ENCODE measurements at regions not wholly inside any gene's neighbourhood (a gene's known extent, or its start where the extent isn't known, plus 50 kb on each side); places are given as distances from the start of the nearest gene placed in this dataset.
A peak's percentile ranks its signal among the peaks of the same experiment; 100 is the strongest.

- Histone ChIP-seq H3K27ac (ENCODE audit: low read depth in 2 of 2, low read length in 1 of 2) (no peak overlapping the region), H3K4me1 (ENCODE audit: control insufficient read depth in 1 of 2, insufficient read depth in 2 of 2, low read depth in 1 of 2, low read length in 1 of 2) (no peaks in the 10 kb centered on the region; a peak in 1 of 4 replicates), H3K4me2 (no peak overlapping the region), H3K27me3 (ENCODE audit: insufficient read depth) (no peaks in the 10 kb centered on the region; the same call in 1 of the 2 replicates), H3F3A (replicated peaks; ENCODE audit: insufficient read depth) (no peaks in the 10 kb centered on the region), H3K9me3 (no peaks in the 10 kb centered on the region), H3K79me2 (ENCODE audit: insufficient read depth) (no peaks in the 10 kb centered on the region), H3K9ac (no peak overlapping the region), H3K9me2 (no peaks in the 10 kb centered on the region), H3K4me3 (ENCODE audit: low read depth in 2 of 2, low read length in 1 of 2) (no peak overlapping the region), H2AFZ (ENCODE audit: low read depth) (no peak overlapping the region), H3K36me3 (replicated peaks in 1 of 2; ENCODE audit: control insufficient read depth in 1 of 2, insufficient read depth in 2 of 2, low read length in 1 of 2) (no peaks in the 10 kb centered on the region), H4K20me1 (ENCODE audit: insufficient read depth) (no peaks in the 10 kb centered on the region)
- DNase-seq, result no peak
- CTCF ChIA-PET, result no interaction called here
- POLR2A ChIA-PET, result no interaction called here
- 50% methylated on average over 1 of the region's 1 CpG for WGBS (ENCODE audit: low lambda C conversion rate)
- TF ChIP-seq GATA2 (CRISPR knock-in tag; IDR thresholded peaks at IDR 0.05), result no peak
- TF ChIP-seq TCF12 (IDR thresholded peaks at IDR 0.05), result no peak
- no peak for TF ChIP-seq USF1 (IDR thresholded peaks at IDR 0.05; ENCODE audit: borderline replicate concordance, low read depth)
- TF ChIP-seq YY1 (IDR thresholded peaks at IDR 0.05; ENCODE audit: low read depth), result no peak
- no peak for TF ChIP-seq SIN3A (IDR thresholded peaks at IDR 0.05; ENCODE audit: borderline replicate concordance, low read depth, low read length)
- no peak for TF ChIP-seq RFX5 (IDR thresholded peaks at IDR 0.05; ENCODE audit: low read length)
- no peak for TF ChIP-seq MEF2A (IDR thresholded peaks at IDR 0.05; ENCODE audit: borderline replicate concordance, low read depth)
- no peak for TF ChIP-seq SMC3 (IDR thresholded peaks at IDR 0.05; ENCODE audit: low read depth, low read length)
These were observed 53.8 kb upstream of the P3H2 start for GRCh38 chr3:190174471-190174870.

- Histone ChIP-seq H3K9ac (no peak overlapping the region), H2AFZ (ENCODE audit: low read depth) (no peak overlapping the region), H3K4me1 (ENCODE audit: control insufficient read depth in 1 of 2, insufficient read depth in 2 of 2, low read depth in 1 of 2, low read length in 1 of 2) (no peaks in the 10 kb centered on the region; a peak in 1 of 4 replicates), H3K4me2 (no peak overlapping the region), H4K20me1 (ENCODE audit: insufficient read depth) (no peaks in the 10 kb centered on the region), H3K27me3 (ENCODE audit: insufficient read depth) (no peaks in the 10 kb centered on the region; the same call in 1 of the 2 replicates), H3K27ac (ENCODE audit: low read depth in 2 of 2, low read length in 1 of 2) (peak overlapping the region in 1 of 2 experiments; percentile 62; a peak in 2 of 4 replicates), H3K9me3 (no peaks in the 10 kb centered on the region), H3K36me3 (replicated peaks in 1 of 2; ENCODE audit: control insufficient read depth in 1 of 2, insufficient read depth in 2 of 2, low read length in 1 of 2) (no peaks in the 10 kb centered on the region), H3K79me2 (ENCODE audit: insufficient read depth) (no peaks in the 10 kb centered on the region), H3K4me3 (ENCODE audit: low read depth in 2 of 2, low read length in 1 of 2) (no peak overlapping the region), H3F3A (replicated peaks; ENCODE audit: insufficient read depth) (no peaks in the 10 kb centered on the region), H3K9me2 (no peaks in the 10 kb centered on the region)
- no peak for TF ChIP-seq ZBTB33 (IDR thresholded peaks at IDR 0.05; ENCODE audit: borderline replicate concordance, low read depth)
- no peak for TF ChIP-seq TAF1 (IDR thresholded peaks at IDR 0.05; ENCODE audit: borderline replicate concordance, low read depth, low read length)
- TF ChIP-seq MEF2A (IDR thresholded peaks at IDR 0.05; ENCODE audit: borderline replicate concordance, low read depth), result no peak
- no peak for TF ChIP-seq TEAD4 (IDR thresholded peaks at IDR 0.05; ENCODE audit: borderline replicate concordance, insufficient read depth)
- TF ChIP-seq PBX3 (IDR thresholded peaks at IDR 0.05), result no peak
- TF ChIP-seq YY1 (IDR thresholded peaks at IDR 0.05; ENCODE audit: low read depth), result no peak
- no peak for TF ChIP-seq USF1 (IDR thresholded peaks at IDR 0.05; ENCODE audit: borderline replicate concordance, low read depth)
- TF ChIP-seq RCOR1 (IDR thresholded peaks at IDR 0.05; ENCODE audit: low read length), result no peak
- DNase-seq, result peak; percentile 14
- ChIA-PET CTCF (no interaction called here), POLR2A (no interaction called here)
- whole genome bisulfite sequencing (ENCODE audit: low lambda C conversion rate), result 30% methylated on average over 1 of the region's 1 CpG
These were observed 52.7 kb upstream of the P3H2 start for GRCh38 chr3:190173426-190173825.

Measured in SK-N-SH (cell line).